Thoracic aorta (tissue), 2 donors: ENCODE measurements at regions not wholly inside any gene's neighbourhood (a gene's known extent, or its start where the extent isn't known, plus 50 kb on each side); places are given as distances from the start of the nearest gene placed in this dataset.

Experiments used
- ATAC-seq: fragments of 150-250 bp; one replicate; pipeline ENCODE4 v1.8.0; 2017; ENCODE audit warnings: low read depth; ENCODE audit not compliant: insufficient number of reproducible peaks, low FRiP score
- DNase-seq: peaks from one replicate; pipeline ENCODE4 v3.0.0-alpha.2; 2020; ENCODE audit warnings: low spot score
- H3K27ac ChIP-seq, 2 donors: fragments of 200-600 bp; sonication (generic); 1 replicate in 1 of 2; 2 replicates in 1 of 2; pipeline ENCODE4 v1.5.1; 2016; ENCODE audit warnings: mild to moderate bottlenecking in 2 of 2, moderate library complexity in 2 of 2
- H3K27me3 ChIP-seq: fragments of 200-600 bp; sonication (generic); replicated peaks from 2 replicates; pipeline ENCODE4 v1.6.0; 2016; ENCODE audit warnings: mild to moderate bottlenecking; ENCODE audit not compliant: insufficient read depth
- H3K36me3 ChIP-seq: fragments of 200-600 bp; sonication (generic); one replicate; pipeline ENCODE4 v1.5.1; 2016
- H3K4me1 ChIP-seq, 2 donors: fragments of 200-600 bp; sonication (generic); 1 replicate in 1 of 2; 2 replicates in 1 of 2; pipeline versions ENCODE4 v1.5.1 to v1.6.0; 2016; ENCODE audit warnings: low read depth in 2 of 2, mild to moderate bottlenecking in 1 of 2; ENCODE audit not compliant: control insufficient read depth in 1 of 2
- H3K4me3 ChIP-seq: fragments of 200-600 bp; sonication (generic); 2 replicates; pipeline ENCODE4 v1.5.1; 2016; ENCODE audit warnings: mild to moderate bottlenecking
- H3K9me3 ChIP-seq: fragments of 200-600 bp; sonication (generic); 2 replicates; pipeline ENCODE4 v1.5.1; 2016
- CTCF ChIP-seq: fragments of 200-600 bp; sonication (generic); IDR thresholded peaks from one replicate; pipeline ENCODE4 v1.5.1; 2019; ENCODE audit warnings: antibody characterized with exemption

- no peak for TF ChIP-seq CTCF
These were observed 296.0 kb upstream of the PTBP2 start for GRCh38 chr1:96425382-96426129.

GRCh38 chr1:96427616-96428015 lies 294.0 kb upstream of the PTBP2 start:
- no peaks in the 10 kb centered on the region for H3K36me3 ChIP-seq
- no peak overlapping the region for H3K4me3 ChIP-seq
- no peaks in the 10 kb centered on the region for H3K9me3 ChIP-seq
- H3K4me1 ChIP-seq: peaks cover 0 to 6% of the 10 kb centered on the region in 2 donors
- no peaks in the 10 kb centered on the region for H3K27me3 ChIP-seq
- ATAC-seq (no peak), DNase-seq (no peak)
- no peak overlapping the region for H3K27ac ChIP-seq
- no peak for TF ChIP-seq CTCF

More at GRCh38 chr1:96425382-96426129, 296.0 kb upstream of the PTBP2 start:
- Histone ChIP-seq H3K27me3 (no peaks in the 10 kb centered on the region), H3K36me3 (no peaks in the 10 kb centered on the region), H3K27ac (no peak overlapping the region), H3K4me1 (peaks cover 0 to 6% of the 10 kb centered on the region in 2 donors), H3K4me3 (no peak overlapping the region), H3K9me3 (no peaks in the 10 kb centered on the region)
- DNase-seq (no peak), ATAC-seq (no peak)

- H3K9me3 ChIP-seq: no peaks in the 10 kb centered on the region
- no peak for DNase-seq
These were observed 276.3 kb upstream of the PTBP2 start for GRCh38 chr1:96445302-96445701.

GRCh38 chr1:96464066-96464465 lies 257.5 kb upstream of the PTBP2 start:
- TF ChIP-seq CTCF: no peak
- Histone ChIP-seq H3K9me3 (no peaks in the 10 kb centered on the region), H3K4me1 (peaks cover 0 to 5% of the 10 kb centered on the region in 2 donors), H3K27ac (no peak overlapping the region), H3K4me3 (no peak overlapping the region), H3K36me3 (no peaks in the 10 kb centered on the region), H3K27me3 (no peaks in the 10 kb centered on the region)
- no peak for DNase-seq
- no peak for ATAC-seq

More at GRCh38 chr1:96445302-96445701, 276.3 kb upstream of the PTBP2 start:
- Histone ChIP-seq H3K27ac (no peak overlapping the region), H3K4me1 (no peaks in the 10 kb centered on the region), H3K4me3 (no peak overlapping the region), H3K36me3 (no peaks in the 10 kb centered on the region), H3K27me3 (no peaks in the 10 kb centered on the region)
- ATAC-seq: no peak
- no peak for TF ChIP-seq CTCF

- no peak for TF ChIP-seq CTCF
- ATAC-seq (no peak), DNase-seq (no peak)
- Histone ChIP-seq H3K27ac (no peak overlapping the region), H3K4me1 (peaks cover 0 to 5% of the 10 kb centered on the region in 2 donors), H3K9me3 (no peaks in the 10 kb centered on the region), H3K27me3 (no peaks in the 10 kb centered on the region), H3K4me3 (no peak overlapping the region), H3K36me3 (no peaks in the 10 kb centered on the region)
These were observed 257.1 kb upstream of the PTBP2 start for GRCh38 chr1:96464522-96464921.
